ENCODE measurements at regions not wholly inside any gene's neighbourhood (a gene's known extent, or its start where the extent isn't known, plus 50 kb on each side); places are given as distances from the start of the nearest gene placed in this dataset.

DNA sequence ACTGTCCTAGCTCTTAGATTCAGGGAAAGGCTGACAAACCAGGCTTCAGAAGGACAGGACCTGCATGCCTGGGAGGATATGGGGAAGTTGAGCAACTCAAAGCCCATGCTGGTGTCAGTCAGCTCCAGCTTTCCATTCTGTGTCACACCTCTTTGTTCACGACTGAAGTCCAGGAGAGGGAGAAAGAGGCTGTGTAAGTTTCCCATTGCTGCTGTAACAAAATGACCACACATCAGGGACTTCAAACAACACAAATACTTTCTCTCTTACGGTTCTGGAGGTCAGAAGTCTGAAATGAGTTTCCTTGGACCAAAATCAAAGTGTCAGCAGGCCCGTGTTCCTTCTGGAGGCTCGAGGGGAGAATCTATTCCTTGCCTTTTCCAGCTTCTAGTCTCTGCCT, 50.6 kb upstream of the STX18 start:
- H3K9ac ChIP-seq (ENCODE audit: low read depth, low read length): no peak overlapping the region
- H3K27ac ChIP-seq (ENCODE audit: low read length): no peak overlapping the region
- H3K4me1 ChIP-seq (ENCODE audit: insufficient read depth, low read length): no peaks in the 10 kb centered on the region; the same call in 1 of the 2 replicates
- H3K27me3 ChIP-seq (ENCODE audit: insufficient read depth, low read length): no peaks in the 10 kb centered on the region
- peaks cover 12% of the 10 kb centered on the region for H3K9me3 ChIP-seq (ENCODE audit: insufficient read depth, low read depth, low read length)
- no peaks in the 10 kb centered on the region; the same call in 1 of the 2 replicates for H3K36me3 ChIP-seq (ENCODE audit: insufficient read depth, low read depth, low read length)
- no peak overlapping the region for H3K4me3 ChIP-seq (ENCODE audit: low read length)
